Smooth muscle cell (in vitro differentiated cells): ENCODE measurements at regions not wholly inside any gene's neighbourhood (a gene's known extent, or its start where the extent isn't known, plus 50 kb on each side); places are given as distances from the start of the nearest gene placed in this dataset.

Experiments used
- DNase-seq: peaks from one replicate; lab custom pipeline; 2025; ENCODE audit not compliant: unreplicated experiment; lab: John Stamatoyannopoulos, UW
- H2AFZ ChIP-seq: fragments of 200-600 bp; sonication (generic); 2 replicates; pipeline ENCODE4 v1.6.0; 2016; ENCODE audit warnings: antibody characterized with exemption, low read depth, mild to moderate bottlenecking
- H3F3A ChIP-seq: fragments of 200-600 bp; sonication (generic); 2 replicates; pipeline ENCODE4 v1.6.0; 2017; ENCODE audit warnings: antibody characterized with exemption, low read depth
- H3K27ac ChIP-seq: fragments of 200-600 bp; sonication (generic); 2 replicates; pipeline ENCODE4 v1.5.1; 2016; ENCODE audit warnings: low read depth, mild to moderate bottlenecking
- H3K27me3 ChIP-seq: fragments of 200-600 bp; sonication (generic); 2 replicates; pipeline ENCODE4 v1.6.1; 2016; ENCODE audit warnings: low read depth, mild to moderate bottlenecking
- H3K36me3 ChIP-seq: fragments of 200-600 bp; sonication (generic); 2 replicates; pipeline ENCODE4 v1.5.1; 2016; ENCODE audit warnings: low read depth
- H3K4me1 ChIP-seq: fragments of 200-600 bp; sonication (generic); 2 replicates; pipeline ENCODE4 v1.5.1; 2016; ENCODE audit warnings: low read depth
- H3K4me2 ChIP-seq: fragments of 200-600 bp; sonication (generic); 2 replicates; pipeline ENCODE4 v1.6.0; 2016; ENCODE audit warnings: mild to moderate bottlenecking
- H3K4me3 ChIP-seq: fragments of 200-600 bp; sonication (generic); 2 replicates; pipeline ENCODE4 v1.5.1; 2016; ENCODE audit warnings: mild to moderate bottlenecking
- H3K79me2 ChIP-seq: fragments of 200-600 bp; sonication (generic); 2 replicates; pipeline ENCODE4 v1.6.0; 2016; ENCODE audit warnings: low read depth, mild to moderate bottlenecking
- H3K9ac ChIP-seq: fragments of 200-600 bp; sonication (generic); 2 replicates; pipeline ENCODE4 v1.6.0; 2016; ENCODE audit warnings: low read depth
- H3K9me3 ChIP-seq: fragments of 200-600 bp; sonication (generic); replicated peaks from 2 replicates; pipeline ENCODE4 v1.5.1; 2016; ENCODE audit warnings: low read depth
- H4K20me1 ChIP-seq: fragments of 200-600 bp; sonication (generic); 2 replicates; pipeline ENCODE4 v1.6.0; 2016; ENCODE audit warnings: low read depth
- WGBS: methylation state at CpG from one replicate; pipeline ENCODE4 v1.1.7; 2016; ENCODE audit warnings: low lambda C conversion rate; 5-methylcytosine and 5-hydroxymethylcytosine counted together
- TF ChIP-seq, protein P1 (sequence below): fragments of 200-600 bp; sonication (generic); IDR thresholded peaks from 2 replicates; pipeline ENCODE4 v1.5.1; 2017; ENCODE audit warnings: borderline replicate concordance, mild to moderate bottlenecking, antibody characterized with exemption; ENCODE audit not compliant: insufficient read depth, poor library complexity, severe bottlenecking

DNA sequence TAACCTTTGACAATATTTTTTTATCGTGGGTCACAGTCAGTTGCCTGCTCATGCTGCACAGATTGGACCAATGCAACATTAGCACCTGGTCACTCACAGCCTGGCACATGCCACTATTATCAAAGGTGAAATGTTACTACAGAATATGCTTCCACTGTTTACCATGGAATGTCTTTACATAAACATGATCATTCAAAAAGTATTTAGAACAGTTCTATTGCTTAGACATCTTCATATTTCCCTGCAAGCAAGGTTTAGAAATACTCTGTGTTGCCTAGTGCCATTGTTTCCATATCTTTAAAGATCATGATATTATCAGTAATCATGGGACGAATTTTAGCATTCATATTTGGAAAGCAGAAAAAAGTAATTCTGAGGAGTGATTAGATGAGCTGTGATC is 179.9 kb upstream of the CHRM2 start:
- H3K4me3 ChIP-seq = no peak overlapping the region
- WGBS = 84% methylated on average over 2 of the region's 2 CpGs

DNA sequence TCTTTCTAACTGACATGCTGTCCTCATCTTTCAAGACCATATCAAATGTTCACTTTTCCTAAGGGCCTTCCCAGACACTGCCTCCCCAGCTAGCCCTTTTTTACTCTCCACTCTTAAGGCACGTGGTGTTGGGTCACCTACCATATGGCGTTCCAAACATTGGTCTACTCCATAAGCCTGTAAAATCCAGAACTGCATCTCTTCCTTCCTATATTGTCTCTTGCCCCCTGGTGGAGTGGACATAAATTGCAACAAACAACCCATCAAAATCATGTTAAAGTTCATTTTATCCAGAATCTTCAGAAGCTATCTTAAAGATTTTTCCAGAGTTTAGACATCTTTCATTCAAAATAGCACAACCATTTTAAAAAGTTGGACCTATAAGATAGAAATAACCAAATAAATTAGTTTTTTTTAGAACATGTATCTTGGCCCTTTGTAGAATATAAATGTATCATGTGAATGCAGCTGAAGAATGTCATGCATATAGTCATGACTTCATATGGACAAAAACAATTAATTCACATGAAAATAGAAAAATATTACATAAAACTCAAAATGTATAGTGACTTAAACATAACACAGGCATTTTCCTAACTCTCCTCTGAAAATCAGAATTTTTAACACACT is 180.6 kb upstream of the CHRM2 start:
- Histone ChIP-seq H3K4me3 (no peak overlapping the region), H3K79me2 (no peaks in the 10 kb centered on the region), H2AFZ (no peak overlapping the region), H3K27me3 (no peaks in the 10 kb centered on the region), H3K4me2 (no peak overlapping the region), H3K4me1 (no peaks in the 10 kb centered on the region), H3K9ac (no peak overlapping the region), H4K20me1 (no peaks in the 10 kb centered on the region), H3K36me3 (no peaks in the 10 kb centered on the region), H3K9me3 (no peaks in the 10 kb centered on the region), H3K27ac (no peak overlapping the region), H3F3A (no peaks in the 10 kb centered on the region)
- TF ChIP-seq, protein P1, sequence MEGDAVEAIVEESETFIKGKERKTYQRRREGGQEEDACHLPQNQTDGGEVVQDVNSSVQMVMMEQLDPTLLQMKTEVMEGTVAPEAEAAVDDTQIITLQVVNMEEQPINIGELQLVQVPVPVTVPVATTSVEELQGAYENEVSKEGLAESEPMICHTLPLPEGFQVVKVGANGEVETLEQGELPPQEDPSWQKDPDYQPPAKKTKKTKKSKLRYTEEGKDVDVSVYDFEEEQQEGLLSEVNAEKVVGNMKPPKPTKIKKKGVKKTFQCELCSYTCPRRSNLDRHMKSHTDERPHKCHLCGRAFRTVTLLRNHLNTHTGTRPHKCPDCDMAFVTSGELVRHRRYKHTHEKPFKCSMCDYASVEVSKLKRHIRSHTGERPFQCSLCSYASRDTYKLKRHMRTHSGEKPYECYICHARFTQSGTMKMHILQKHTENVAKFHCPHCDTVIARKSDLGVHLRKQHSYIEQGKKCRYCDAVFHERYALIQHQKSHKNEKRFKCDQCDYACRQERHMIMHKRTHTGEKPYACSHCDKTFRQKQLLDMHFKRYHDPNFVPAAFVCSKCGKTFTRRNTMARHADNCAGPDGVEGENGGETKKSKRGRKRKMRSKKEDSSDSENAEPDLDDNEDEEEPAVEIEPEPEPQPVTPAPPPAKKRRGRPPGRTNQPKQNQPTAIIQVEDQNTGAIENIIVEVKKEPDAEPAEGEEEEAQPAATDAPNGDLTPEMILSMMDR = peak; percentile 68
- WGBS = 88% methylated on average over 2 of the region's 2 CpGs
- DNase-seq = no peak

More for the DNA sequence above, 179.9 kb upstream of the CHRM2 start:
- Histone ChIP-seq H3K4me2 (no peak overlapping the region), H3K9me3 (no peaks in the 10 kb centered on the region), H3K36me3 (no peaks in the 10 kb centered on the region), H4K20me1 (no peaks in the 10 kb centered on the region), H2AFZ (no peak overlapping the region), H3K9ac (no peak overlapping the region), H3K79me2 (no peaks in the 10 kb centered on the region), H3K27ac (no peak overlapping the region), H3F3A (no peaks in the 10 kb centered on the region), H3K27me3 (no peaks in the 10 kb centered on the region), H3K4me1 (no peaks in the 10 kb centered on the region)
- DNase-seq = no peak
- TF ChIP-seq, protein P1 = no peak

GRCh38 chr7:136685501-136686173 is 182.8 kb upstream of the CHRM2 start:
- TF ChIP-seq, protein P1 = no peak

More at GRCh38 chr7:136685501-136686173, 182.8 kb upstream of the CHRM2 start:
- H3K9ac ChIP-seq = no peak overlapping the region
- H3K27me3 ChIP-seq = no peaks in the 10 kb centered on the region
- 68% methylated on average over 7 of the region's 7 CpGs for WGBS
- no peak overlapping the region for H3K4me2 ChIP-seq
- no peaks in the 10 kb centered on the region for H3K9me3 ChIP-seq
- no peak for DNase-seq
- H3K4me1 ChIP-seq = no peaks in the 10 kb centered on the region
- H3K36me3 ChIP-seq = no peaks in the 10 kb centered on the region
- H3F3A ChIP-seq = no peaks in the 10 kb centered on the region
- no peak overlapping the region for H3K27ac ChIP-seq
- no peak overlapping the region for H2AFZ ChIP-seq
- H4K20me1 ChIP-seq = no peaks in the 10 kb centered on the region
- H3K79me2 ChIP-seq = no peaks in the 10 kb centered on the region
- no peak overlapping the region for H3K4me3 ChIP-seq
